D721Med (cell line): ENCODE measurements at regions not wholly inside any gene's neighbourhood (a gene's known extent, or its start where the extent isn't known, plus 50 kb on each side); places are given as distances from the start of the nearest gene placed in this dataset.

Experiments
- DNase-seq: peaks from one replicate; pipeline ENCODE4 v3.0.0; 2011; ENCODE audit warnings: low spot score; ENCODE audit not compliant: insufficient read length
- FAIRE-seq: peaks from 2 replicates; lab custom pipeline; 2011; peaks lifted over from hg19 to GRCh38; lab: Jason Lieb, UNC
- TF ChIP-seq, protein P1 (sequence below): IDR thresholded peaks from 2 replicates; pipeline ENCODE4 v1.5.1; 2012; ENCODE audit warnings: mild to moderate bottlenecking, control low read depth; ENCODE audit not compliant: insufficient read depth; ENCODE audit errors: missing control alignments

- TF ChIP-seq, protein P1, sequence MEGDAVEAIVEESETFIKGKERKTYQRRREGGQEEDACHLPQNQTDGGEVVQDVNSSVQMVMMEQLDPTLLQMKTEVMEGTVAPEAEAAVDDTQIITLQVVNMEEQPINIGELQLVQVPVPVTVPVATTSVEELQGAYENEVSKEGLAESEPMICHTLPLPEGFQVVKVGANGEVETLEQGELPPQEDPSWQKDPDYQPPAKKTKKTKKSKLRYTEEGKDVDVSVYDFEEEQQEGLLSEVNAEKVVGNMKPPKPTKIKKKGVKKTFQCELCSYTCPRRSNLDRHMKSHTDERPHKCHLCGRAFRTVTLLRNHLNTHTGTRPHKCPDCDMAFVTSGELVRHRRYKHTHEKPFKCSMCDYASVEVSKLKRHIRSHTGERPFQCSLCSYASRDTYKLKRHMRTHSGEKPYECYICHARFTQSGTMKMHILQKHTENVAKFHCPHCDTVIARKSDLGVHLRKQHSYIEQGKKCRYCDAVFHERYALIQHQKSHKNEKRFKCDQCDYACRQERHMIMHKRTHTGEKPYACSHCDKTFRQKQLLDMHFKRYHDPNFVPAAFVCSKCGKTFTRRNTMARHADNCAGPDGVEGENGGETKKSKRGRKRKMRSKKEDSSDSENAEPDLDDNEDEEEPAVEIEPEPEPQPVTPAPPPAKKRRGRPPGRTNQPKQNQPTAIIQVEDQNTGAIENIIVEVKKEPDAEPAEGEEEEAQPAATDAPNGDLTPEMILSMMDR, result no peak
- no peak for FAIRE-seq
- no peak for DNase-seq
Measured at GRCh38 chr10:71068861-71069271, 143.5 kb upstream of the UNC5B start.

DNA sequence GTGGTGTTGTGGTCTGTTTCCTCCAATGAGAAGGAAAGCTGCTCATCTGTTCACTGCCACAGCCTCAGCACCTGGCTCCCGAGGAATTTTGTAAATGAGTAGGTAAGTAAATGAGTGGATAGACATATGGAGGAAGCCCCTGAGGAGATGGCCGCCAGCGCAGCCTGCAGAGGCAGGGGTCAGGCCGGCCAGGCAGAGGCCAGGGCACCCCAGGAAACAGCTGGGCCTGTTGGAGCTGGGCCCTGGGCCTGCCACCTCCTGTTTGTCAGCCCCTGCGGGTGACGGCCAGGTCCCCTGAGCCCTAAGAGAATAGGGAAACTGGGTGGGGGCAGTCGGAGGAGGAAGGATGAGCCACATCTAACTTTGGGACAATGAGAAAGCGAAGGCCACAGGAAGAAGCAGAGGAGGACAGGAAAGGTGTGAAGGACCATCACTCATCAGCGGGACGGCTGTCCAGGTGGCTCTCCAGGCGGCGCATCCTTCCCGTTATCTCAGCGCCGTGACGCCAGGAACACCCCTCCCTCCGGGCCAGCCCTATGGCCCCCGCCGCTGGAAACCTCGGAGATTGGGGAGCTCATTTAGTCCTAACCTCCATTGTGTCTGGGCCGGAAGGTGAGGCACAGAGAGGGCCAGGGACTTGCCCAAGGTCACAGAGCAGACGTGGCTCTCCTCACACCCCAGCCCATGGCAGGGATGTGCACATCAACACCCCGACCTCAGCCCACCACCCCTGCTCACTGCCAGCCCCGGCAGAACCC lies 142.3 kb upstream of the UNC5B start:
- FAIRE-seq (no peak), DNase-seq (no peak)
- TF ChIP-seq, protein P1, result no peak

DNA sequence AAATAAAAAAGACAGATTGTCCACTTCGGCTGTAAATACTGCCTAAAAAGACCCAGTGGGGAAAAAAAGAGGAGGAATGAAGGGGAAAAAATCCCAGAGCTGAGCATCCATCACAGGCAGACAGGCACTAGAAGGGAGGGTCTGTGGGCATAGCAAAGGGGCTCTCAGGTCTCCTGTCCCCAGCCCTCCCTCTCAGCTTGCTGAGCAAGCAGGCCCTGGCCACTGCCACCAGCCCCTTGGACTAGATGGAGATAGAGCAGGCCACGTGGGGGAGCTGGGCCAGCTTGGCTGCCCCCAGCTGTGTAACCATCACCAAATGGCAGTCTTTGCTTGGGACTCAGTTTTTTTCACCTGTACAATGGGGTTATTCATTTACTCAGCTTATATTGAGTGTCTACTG lies 141.6 kb upstream of the UNC5B start:
- DNase-seq (no peak), FAIRE-seq (no peak)
- TF ChIP-seq, protein P1, result no peak

DNA sequence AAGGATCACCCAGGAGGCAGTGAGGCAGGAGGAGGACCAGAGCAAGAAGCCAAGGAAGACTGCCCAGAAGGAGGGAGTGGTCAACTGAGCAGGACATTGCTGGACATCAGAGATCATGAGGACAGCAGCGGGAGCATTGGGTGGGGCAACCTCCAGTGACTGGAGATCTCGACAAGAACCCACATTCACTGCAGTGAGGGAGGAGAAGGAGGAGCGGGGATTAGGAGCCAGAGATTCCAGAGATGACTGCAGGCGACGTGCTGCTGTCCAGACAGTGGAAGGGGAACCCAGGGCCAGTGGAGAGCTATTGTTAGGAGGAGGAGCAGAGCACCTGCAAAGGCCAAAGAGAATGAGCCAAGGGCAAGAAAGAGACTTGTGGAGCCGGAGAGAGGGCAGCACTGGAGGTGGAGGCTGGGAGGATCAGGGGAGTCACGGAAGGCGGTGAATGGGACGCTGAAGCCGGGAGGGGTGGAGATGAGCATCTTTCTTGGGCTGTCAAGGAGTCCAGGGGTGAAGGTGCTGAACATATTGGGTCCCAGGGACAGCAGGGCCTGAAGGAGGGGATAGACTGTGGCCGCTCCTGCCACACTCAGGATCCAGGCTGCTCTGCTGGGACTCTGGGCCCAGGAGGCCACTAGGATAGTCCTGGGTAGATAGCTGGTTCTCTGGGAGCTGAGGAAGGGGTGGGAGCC lies 140.1 kb upstream of the UNC5B start:
- no peak for DNase-seq
- FAIRE-seq, result no peak
- TF ChIP-seq, protein P1, result no peak

- FAIRE-seq (no peak), DNase-seq (no peak)
- TF ChIP-seq, protein P1, result no peak
Measured at GRCh38 chr10:71072823-71073210, 139.6 kb upstream of the UNC5B start.

GRCh38 chr10:71073451-71074175 lies 138.8 kb upstream of the UNC5B start:
- FAIRE-seq, result no peak
- DNase-seq, result no peak
- TF ChIP-seq, protein P1, result no peak
